Eye (tissue), 1 donor: ENCODE measurements at regions not wholly inside any gene's neighbourhood (a gene's known extent, or its start where the extent isn't known, plus 50 kb on each side); places are given as distances from the start of the nearest gene placed in this dataset.

Experiments used
- DNase-seq: peaks from one replicate; pipeline ENCODE4 v3.0.0-alpha.2; 2015

- DNase-seq: no peak
Measured at GRCh38 chr18:64276311-64277090, 127.6 kb upstream of the LINC00305 start.

GRCh38 chr18:64275593-64276300, 126.9 kb upstream of the LINC00305 start:
- no peak for DNase-seq

GRCh38 chr18:64273724-64274123, 124.8 kb upstream of the LINC00305 start:
- no peak for DNase-seq

- DNase-seq: no peak
Measured at GRCh38 chr18:64271975-64272659, 123.2 kb upstream of the LINC00305 start.

GRCh38 chr18:64271246-64271645, 122.4 kb upstream of the LINC00305 start:
- DNase-seq: peak; percentile 27

- no peak for DNase-seq
Measured at GRCh38 chr18:64270608-64271007, 121.7 kb upstream of the LINC00305 start.

- DNase-seq: no peak
Measured at GRCh38 chr18:64270121-64270520, 121.2 kb upstream of the LINC00305 start.

- DNase-seq: no peak
Measured at GRCh38 chr18:64264171-64264570, 115.3 kb upstream of the LINC00305 start.

GRCh38 chr18:64260810-64261209, 111.9 kb upstream of the LINC00305 start:
- DNase-seq: no peak

- DNase-seq: no peak
Measured at GRCh38 chr18:64259871-64260270, 111.0 kb upstream of the LINC00305 start.

GRCh38 chr18:64258111-64258650, 109.3 kb upstream of the LINC00305 start:
- no peak for DNase-seq

GRCh38 chr18:64254399-64255093, 105.7 kb upstream of the LINC00305 start:
- DNase-seq: no peak

GRCh38 chr18:64253873-64254272, 105.0 kb upstream of the LINC00305 start:
- no peak for DNase-seq

GRCh38 chr18:64253222-64253621, 104.3 kb upstream of the LINC00305 start:
- DNase-seq: no peak

- no peak for DNase-seq
Measured at GRCh38 chr18:64248836-64249235, 99.9 kb upstream of the LINC00305 start.

- peak; percentile 76 for DNase-seq
Measured at GRCh38 chr18:64245126-64245861, 96.4 kb upstream of the LINC00305 start.

GRCh38 chr18:64244571-64244970, 95.7 kb upstream of the LINC00305 start:
- peak; percentile 61 for DNase-seq

- DNase-seq: no peak
Measured at GRCh38 chr18:64240316-64240715, 91.4 kb upstream of the LINC00305 start.

GRCh38 chr18:64238076-64238475, 89.2 kb upstream of the LINC00305 start:
- no peak for DNase-seq

- peak; percentile 56 for DNase-seq
Measured at GRCh38 chr18:64234321-64234720, 85.4 kb upstream of the LINC00305 start.

- DNase-seq: no peak
Measured at GRCh38 chr18:64233851-64234250, 85.0 kb upstream of the LINC00305 start.

- no peak for DNase-seq
Measured at GRCh38 chr18:64220941-64221340, 72.1 kb upstream of the LINC00305 start.
